CD4-positive, alpha-beta T cell treated with Interleukin-4 for 1 hour (primary cell): ENCODE measurements at regions not wholly inside any gene's neighbourhood (a gene's known extent, or its start where the extent isn't known, plus 50 kb on each side); places are given as distances from the start of the nearest gene placed in this dataset.
"Not testable (repeated sequence)": the region's sequence is repeated elsewhere in the genome, so short reads cannot be mapped to it uniquely, and the experiment has no call there.

Experiments used
- DNase-seq, 2 donors: peaks; one replicate each; pipeline ENCODE4 v3.0.0-alpha.2; 2020 to 2022

DNA sequence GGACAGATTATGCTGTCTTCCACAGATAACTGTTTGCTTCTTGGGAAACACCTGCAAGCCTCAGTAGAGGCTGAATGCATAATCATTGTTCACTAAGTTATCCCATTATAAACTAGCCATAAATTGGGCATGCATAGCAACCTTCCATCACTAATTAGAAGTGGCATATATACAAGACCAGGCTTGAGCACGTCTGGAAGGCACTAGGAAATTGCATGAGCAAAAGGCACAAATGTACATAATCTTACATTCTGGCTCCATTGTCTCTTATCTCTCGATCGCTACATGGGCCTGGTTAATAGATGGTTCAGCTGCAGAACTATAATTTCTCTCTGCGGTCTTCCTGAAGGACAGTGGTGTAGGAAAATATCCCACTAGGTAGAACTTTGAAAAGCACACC lies 679.2 kb downstream of the RPL10L start:
- no peak for DNase-seq

DNA sequence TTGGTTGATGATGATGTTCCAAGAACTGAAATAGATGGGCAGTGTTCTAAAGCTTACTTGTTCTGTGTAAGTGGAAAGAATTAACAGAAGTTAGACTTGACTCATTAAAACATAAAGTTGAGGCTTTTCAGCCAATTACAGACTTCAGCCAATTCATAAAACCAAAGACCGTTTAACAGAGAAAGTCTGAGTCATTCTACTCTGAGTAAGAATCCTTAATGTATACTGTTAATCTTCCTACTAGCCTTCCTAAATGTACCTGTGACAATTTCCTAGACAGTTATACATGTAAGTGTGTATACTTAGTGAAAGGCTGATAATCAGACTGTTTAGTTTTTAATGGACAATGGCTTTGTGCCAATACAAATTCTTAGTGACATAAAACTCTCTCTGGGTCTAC lies 681.0 kb downstream of the RPL10L start:
- DNase-seq = no peak

DNA sequence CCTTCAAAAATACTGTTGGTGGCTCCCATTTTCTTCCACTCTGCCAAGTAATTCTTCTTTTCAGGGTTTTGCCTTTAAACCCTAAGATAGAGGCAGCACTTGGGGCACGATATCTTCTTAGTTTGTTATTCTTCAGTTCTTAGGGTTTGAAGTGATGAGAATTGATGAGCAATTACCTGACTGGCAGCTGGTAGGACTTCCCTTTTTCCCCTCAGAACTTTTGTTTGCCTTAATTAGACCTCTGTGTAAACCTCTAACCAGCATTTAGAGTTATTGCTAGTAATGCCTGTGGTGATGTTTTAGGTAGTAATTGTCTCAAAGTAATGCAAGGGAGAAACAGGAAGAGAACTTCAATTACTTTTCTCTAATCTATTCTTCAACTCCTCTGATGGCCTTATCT lies 683.5 kb downstream of the RPL10L start:
- no peak for DNase-seq

DNA sequence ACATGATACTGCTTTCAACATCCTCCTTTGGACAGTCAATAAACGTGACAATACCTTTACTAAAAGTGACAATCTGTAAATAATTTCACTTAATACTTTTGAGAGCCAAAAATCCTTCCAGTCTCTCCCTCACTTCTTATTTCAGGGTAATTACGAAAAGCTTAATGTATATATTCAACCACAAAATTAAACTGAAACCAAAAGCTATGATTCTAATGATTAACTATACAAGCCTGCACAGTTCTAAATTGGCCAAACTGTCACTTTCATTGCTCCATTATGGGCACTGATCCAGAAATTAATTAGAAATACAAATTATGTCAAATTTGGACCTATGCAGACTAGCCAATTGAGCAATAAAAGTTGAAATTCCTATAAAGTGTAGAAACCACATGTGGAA lies 696.5 kb upstream of the MIS18BP1 start:
- DNase-seq = no peak

DNA sequence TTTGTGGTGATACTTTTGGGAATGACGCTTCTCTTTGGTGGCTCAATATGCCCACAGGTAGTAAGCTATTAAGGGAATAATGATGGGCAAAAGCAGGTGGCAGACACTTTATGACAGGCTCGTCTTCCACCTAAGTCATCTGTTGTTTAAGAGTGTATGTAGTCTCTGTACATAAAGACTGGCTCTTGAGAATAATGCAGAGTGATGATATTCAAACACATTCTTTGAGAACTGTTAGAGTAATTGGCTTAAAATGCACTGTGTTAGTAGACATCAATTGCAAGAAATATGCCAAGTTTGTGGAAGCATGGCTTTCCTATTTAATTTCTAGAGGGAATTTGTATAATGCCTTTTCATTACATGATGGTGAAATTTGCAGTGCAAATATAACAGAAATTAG lies 694.8 kb upstream of the MIS18BP1 start:
- no peak for DNase-seq

DNA sequence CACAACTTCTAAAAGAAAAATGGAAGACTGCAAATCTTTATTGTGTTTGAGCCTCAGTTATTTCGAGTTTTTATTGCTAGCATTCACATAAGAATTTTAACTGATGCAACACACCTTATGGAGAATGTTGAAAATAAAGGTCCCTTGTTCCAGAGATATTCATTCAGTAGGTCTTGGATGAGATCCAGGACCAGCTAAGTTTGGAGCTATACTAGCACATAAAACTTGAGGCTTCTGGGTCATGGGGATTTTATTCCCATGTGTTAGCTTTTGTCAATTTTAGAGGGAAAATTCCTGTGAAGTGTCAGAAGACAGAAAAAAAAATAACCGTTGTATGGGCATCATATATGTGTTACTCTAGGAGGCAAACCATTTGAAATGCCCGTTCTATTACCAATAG lies 693.2 kb upstream of the MIS18BP1 start:
- no peak for DNase-seq

DNA sequence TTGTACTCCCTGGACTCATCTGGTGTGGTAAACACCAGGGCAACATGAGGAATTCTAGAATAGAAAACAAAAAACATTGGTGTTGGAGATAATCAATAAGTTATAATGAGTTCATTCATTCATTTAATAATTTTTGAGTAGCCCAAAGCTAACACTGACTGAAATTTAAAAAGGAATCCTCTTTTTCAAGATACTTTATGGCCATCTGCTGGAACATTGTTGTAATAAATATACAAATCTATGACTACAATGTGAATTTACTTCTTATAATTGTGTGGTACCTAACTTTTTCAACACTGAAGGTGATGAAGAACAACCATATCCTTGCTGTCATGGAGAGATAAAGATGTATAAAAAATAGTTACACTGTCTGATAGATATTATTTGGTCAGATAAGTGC lies 687.3 kb upstream of the MIS18BP1 start:
- no peak for DNase-seq

DNA sequence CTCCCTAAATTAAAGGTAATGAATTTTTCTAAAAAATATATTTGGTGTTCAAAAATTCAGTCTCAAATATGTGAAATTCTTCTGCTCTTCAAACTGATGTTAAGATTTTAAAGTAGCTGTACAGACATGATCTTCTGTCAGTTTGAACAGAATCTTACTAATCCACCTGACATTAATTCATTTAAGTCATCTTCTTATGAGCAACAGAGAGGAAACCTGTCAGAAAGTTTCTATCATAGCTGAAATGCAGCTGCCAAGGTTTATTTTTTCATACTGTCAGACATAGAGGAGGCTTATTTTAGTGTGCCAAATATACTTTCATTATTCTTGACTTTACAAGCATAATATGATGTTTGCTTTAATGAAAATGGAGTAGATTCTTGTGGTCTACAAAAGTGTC lies 686.6 kb upstream of the MIS18BP1 start:
- no peak for DNase-seq

DNA sequence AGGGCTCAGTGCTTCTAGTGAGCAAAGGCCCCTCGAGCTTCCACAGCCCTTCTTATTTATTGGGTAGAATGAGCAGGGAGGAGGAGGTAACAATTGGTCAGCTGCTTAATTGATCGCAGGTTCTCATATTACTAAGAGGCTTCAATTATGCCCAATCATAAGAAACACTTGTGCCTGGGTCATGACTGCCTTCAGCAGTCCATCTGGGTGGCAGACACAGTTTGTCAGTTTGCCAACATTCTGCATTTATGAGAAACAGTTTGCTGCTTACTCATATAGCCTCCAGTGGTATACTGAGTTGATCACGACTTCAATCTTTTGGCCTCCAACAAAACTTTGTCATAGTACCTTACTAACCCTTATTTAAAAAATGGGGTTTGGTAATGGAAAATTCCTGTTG lies 667.0 kb upstream of the MIS18BP1 start:
- not testable (repeated sequence) for DNase-seq

DNA sequence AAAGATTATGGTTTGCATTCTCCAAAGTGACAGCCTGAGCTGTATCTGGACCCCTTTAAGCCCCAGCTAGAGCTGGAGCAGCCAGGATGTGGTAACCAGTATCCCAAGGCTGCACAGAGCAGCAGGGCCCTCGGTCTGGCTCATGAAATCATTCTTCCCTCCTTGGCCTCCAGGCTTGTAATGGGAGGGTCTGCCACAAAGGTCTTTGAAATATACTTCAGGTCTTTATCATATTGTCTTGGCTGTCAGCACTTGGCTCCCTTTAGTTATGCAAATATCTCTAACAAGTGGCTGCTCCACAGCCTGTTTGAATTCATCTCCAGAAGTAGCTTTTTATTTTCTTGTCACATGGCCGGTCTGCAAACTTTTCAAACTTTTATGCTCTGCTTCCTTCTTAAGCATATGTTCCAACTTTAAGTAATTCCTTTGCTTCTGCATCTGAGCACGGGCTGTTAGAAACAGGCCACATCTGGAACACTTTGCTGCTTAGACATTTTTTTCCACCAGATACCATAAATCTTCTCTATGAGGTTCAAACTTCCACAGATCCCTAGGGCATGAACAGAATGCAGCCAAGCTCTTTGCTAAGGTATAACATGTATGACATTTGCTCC lies 663.4 kb upstream of the MIS18BP1 start:
- DNase-seq = no peak

DNA sequence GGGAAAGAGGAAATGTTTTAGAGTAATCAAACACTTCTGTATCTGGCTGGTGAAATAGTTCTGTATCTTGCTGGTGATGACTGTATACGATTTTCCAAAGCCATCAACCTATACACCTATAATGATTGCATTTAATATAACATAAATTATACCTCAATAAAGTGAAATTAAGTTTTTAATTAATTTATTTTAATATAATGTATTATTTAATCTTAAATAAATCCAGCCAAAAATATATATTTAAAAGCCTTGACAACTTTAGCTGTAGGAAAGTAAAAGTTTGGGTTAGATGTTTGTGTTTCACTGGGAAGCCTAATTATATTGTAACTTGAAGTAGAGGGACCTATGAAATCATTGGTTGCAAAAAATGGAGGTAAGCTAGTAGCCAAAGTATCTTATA lies 654.8 kb upstream of the MIS18BP1 start:
- DNase-seq = no peak

DNA sequence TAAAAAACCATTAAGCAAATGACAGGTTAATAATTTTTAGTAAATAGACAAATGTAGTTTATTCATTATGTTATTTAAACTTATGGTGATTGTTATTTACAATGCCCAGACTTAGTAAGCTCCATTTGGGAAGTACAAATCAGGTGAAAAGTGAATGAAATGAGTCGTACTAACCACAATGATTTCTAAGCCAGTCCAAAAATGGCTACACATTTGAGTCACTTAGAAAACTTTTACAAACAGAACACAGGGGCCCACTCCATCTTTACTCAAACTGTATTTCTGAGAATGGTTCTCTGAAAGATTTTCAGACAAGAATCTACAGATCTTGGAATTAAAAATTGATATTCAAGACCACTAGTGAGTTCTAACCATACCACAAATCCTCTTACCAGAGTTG lies 653.3 kb upstream of the MIS18BP1 start:
- no peak for DNase-seq

DNA sequence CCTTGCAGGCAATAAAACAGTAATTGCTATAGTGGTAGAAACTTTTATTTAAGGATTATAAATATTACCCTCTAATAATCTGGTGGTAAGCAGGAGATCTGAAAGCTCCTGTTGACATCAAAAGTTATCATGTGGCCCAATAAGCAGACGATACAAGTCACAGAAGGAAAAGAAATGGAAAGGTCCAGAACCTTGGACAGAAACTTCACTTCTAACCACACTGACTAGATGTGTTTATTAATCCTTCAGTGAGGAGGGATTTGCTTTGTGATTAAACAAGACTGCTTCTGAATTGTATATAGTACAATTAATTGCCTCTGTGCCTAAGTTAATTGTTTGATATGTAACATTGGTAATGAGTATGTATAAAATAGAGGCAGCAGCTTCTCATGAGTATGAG lies 652.7 kb upstream of the MIS18BP1 start:
- DNase-seq = no peak

DNA sequence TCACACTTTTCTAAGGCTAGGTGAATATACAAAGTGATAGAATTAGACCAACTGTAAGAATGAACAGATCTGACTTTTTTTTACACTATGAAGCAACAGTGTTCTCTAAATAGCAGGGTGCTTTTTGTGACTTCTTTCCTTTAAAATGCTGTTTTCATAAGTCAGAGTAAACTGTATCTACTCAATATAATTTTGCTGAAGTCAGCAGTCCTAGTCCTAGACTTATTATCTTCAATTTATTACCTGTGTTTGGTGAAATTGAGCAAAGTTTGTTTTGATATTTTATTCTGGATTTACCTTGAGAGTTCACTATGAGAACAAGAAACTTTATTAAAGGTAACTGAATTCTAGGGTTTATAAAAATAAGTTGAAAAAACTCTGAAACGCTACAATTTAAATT lies 651.3 kb upstream of the MIS18BP1 start:
- no peak for DNase-seq

DNA sequence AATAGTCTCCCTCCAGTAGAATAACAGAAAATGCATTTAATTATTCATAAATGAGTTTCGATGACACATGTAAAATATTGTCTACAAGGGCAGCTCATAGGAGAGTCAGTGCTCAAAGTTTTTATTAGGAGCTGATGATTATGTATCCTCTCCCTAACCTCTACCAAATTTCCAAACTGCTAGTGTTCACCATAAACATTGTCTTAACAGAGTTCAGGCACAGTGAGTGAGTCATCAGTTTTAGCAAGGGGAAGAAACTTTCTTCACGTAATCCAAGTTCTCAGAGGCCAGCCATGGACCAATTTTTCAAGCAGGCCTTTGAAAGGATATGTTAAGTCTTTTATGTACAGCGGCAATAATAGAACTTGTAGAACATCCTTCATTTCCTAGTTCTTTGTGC lies 649.2 kb upstream of the MIS18BP1 start:
- no peak for DNase-seq

DNA sequence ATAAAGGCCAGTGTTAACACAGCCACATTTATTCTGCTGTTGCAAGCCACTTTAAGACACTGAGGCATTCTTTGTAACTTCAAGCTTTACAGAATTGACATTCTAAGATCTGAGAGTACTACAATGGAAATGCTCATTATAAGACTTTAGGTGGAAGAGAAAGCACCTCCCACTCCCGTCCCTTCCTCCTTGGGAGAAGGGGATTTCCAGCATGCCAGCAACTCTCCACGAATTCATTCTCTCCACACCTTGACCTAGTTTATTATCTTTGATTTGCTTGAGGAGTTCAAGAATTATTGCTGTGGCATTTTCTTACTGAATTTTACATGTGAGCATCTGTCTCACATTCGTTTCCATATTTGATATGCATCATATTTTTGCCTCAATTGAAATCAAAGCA lies 644.4 kb upstream of the MIS18BP1 start:
- no peak for DNase-seq

DNA sequence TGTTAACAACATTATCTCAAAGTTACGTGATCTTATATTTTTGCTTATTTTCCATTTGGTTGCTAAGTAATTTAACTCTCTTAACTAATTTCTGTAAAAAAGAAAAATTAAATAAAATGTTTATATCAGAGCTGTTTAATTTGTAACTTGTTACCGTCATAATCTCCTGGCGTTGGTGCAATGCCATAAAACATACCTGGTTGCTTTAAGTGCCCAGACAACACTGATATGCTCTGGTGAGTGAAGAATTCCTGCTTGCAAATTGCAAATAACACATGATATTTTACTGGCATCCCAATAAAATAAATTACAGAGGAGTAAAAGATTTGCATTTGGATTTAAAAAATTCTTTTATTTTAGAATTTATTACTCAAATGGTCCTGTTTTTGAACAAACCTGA lies 640.1 kb upstream of the MIS18BP1 start:
- DNase-seq = no peak

DNA sequence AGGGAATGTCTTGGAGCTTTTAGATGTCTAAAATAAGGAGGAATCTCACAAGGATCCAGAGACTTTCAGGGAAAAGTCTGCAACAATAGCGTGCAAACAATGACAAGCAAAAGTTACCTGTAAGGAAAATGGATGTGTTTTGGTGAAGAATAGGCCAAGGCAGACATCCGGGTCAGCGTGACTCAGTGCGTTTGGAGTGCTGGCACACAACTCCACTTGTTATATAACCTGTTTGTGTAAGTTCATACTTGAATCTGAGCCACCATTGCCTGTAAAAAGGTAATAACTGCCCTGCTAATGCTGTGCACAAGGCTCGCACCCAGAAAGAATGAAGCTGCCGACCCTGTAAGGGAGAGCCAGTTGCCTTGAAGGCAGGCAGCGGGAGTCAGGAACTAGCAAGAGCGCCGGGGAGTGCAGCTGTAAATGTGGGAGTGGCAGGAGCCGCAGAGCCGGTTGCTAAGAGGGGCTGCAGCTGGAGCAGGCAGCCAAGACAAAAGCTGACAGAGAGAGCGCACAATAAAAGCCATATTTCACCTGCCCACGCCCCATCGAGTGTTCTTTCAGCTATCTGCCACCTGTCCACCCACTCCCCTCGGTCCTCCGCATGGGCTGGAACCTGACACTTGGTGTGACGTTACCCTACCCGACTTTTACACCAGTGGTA lies 638.5 kb upstream of the MIS18BP1 start:
- no peak for DNase-seq

DNA sequence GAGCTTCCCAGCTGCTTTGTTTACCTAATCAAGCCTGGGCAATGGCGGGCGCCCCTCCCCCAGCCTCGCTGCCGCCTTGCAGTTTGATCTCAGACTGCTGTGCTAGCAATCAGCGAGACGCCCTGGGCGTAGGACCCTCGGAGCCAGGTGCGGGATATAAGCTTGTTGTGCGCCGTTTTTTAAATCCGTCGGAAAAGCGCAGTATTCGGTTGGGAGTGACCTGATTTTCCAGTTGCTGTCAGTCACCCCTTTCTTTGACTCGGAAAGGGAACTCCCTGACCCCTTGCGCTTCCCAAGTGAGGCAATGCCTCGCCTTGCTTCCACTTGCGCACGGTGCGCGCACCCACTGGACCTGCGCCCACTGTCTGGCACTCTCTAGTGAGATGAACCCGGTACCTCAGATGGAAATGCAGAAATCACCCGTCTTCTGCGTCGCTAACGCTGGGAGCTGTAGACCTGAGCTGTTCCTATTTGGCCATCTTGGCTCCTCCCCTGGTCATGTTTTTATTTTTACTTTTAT lies 635.8 kb upstream of the MIS18BP1 start:
- not testable (repeated sequence) for DNase-seq

DNA sequence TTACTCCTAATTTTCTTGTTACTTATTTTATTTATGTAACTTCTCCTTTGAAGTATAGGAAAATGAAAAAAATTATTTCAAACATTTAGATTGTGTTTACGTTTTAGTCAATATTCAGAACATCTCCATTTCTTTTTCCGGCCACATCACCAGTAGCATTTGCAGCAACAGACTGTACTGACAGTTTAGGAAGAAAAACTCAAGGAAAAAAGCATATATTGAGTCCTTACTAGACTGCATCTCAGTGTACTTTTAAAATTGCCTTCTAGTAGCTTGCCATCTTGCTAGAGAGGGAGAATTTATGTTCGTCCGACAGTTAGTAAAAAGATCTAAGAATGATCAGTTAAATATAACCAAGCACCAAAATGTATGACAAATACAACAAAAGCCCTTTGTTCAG lies 625.0 kb upstream of the MIS18BP1 start:
- no peak for DNase-seq

DNA sequence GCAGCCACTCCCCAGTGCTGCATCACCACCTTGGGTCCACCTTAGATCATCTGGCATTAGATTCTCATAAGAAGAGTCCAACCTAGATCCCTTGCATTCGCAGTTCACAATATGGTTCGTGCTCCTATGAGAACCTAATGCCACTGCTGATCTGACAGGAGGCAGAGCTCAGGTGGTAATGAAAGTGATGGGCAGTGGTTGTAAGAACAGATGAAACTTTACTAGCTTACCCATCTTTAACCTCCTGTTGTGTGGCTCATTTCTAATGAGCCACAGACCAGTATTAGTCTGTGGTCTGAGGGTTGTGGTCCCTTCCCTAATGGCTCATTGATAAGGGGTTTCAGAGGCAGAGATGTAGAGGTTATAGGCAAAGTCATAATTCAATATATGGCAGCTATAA lies 615.9 kb upstream of the MIS18BP1 start:
- no peak for DNase-seq

DNA sequence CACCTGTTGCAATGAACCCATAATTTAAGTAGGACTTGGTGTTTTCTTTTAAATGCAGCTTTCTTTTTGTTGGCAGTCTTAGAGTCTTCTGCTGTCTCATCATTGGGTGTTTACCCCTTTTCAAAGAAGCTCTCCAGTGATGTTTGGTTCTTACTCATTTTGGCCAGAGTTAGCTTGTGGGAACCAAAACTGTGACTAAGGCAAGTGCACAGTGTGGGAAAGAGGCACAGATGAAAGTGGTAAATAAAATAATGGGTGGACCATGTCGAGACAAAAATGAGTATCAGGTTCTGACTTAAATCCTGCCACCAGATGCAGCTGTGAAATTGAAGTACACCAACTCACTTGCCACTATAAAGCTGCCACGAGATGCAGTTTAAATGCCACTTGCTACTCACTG lies 615.4 kb upstream of the MIS18BP1 start:
- no peak for DNase-seq

DNA sequence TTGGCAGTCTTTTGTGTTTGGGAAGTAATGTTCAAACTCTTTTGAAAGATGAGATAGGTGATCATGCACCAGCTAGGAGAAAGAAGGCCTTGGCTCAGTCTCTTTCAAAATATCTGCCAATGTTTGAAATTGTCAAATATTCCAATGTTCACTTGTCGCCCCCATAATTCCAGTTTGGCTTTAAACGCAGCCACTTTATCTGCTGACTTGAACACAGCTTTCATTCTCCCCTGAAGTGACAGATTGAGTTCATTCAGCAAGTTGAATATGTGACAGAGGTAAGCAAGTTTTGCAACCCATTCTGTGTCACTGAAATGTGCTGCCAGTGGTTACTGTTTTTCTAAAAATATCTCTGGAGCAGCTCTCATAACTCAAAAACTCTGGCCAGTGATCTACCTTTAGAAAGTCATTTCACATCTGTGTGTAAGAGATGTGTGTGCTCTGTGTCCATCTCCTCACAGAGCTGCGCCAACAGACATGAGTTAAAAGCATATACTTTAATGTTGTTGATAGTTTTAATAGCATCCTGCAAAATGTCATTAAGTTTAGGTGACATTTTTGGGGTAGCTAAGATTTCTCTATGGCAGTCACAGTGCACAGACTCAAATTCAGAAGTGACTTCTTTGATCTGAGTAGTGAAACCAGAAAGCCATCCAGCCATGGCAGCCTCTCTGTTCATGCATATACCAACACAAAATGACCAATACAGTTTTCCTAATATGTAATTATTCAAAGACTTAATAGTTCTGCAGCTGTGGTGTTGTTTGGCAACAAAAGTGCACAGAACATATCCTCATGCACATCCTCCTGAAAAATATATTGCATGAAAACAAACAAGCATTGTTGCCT lies 614.3 kb upstream of the MIS18BP1 start:
- DNase-seq = no peak

DNA sequence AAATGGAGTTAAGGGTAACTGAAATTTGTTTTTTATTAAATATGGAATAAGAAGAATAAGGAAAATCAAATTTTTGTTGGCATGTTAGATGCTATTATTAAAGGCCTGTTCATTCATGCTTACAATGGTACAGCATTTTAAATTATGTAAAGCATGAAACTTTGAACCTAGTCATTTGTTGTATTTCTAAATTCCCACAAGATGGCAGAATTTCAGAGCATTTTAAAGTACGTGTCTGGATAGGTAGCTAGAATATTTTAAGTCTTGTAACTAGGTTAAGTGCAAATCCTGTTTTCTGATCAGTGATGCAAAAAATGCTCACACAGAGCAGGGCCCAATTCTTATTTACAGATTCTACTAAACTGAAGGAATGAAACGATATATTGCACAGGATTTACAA lies 585.6 kb upstream of the MIS18BP1 start:
- no peak for DNase-seq
